GM23248 (cell line): ENCODE measurements at regions not wholly inside any gene's neighbourhood (a gene's known extent, or its start where the extent isn't known, plus 50 kb on each side); places are given as distances from the start of the nearest gene placed in this dataset.
A peak's percentile ranks its signal among the peaks of the same experiment; 100 is the strongest.
"Not testable (repeated sequence)": the region's sequence is repeated elsewhere in the genome, so short reads cannot be mapped to it uniquely, and the experiment has no call there.

Source experiments
- DNase-seq: peaks from one replicate; pipeline ENCODE4 v3.0.0-alpha.2; 2015
- H2AFZ ChIP-seq: fragments of 200-600 bp; sonication (generic); 2 replicates; pipeline ENCODE4 v1.6.1; 2016; ENCODE audit warnings: antibody characterized with exemption
- H3F3A ChIP-seq: fragments of 200-600 bp; sonication (generic); 2 replicates; pipeline ENCODE4 v1.6.1; 2016; ENCODE audit warnings: mild to moderate bottlenecking, antibody characterized with exemption, mixed run types; ENCODE audit not compliant: insufficient read depth
- H3K27ac ChIP-seq: fragments of 200-600 bp; sonication (generic); 2 replicates; pipeline ENCODE4 v1.5.1; 2016; ENCODE audit warnings: mild to moderate bottlenecking
- H3K27me3 ChIP-seq: fragments of 200-600 bp; sonication (generic); replicated peaks from 2 replicates; pipeline ENCODE4 v1.6.1; 2016; ENCODE audit warnings: mild to moderate bottlenecking; ENCODE audit not compliant: insufficient read depth
- H3K36me3 ChIP-seq: fragments of 200-600 bp; sonication (generic); 2 replicates; pipeline ENCODE4 v1.6.1; 2016; ENCODE audit warnings: low read depth, mild to moderate bottlenecking
- H3K4me1 ChIP-seq: fragments of 200-600 bp; sonication (generic); 2 replicates; pipeline ENCODE4 v1.6.1; 2016; ENCODE audit warnings: mild to moderate bottlenecking; ENCODE audit not compliant: insufficient read depth
- H3K4me2 ChIP-seq: fragments of 200-600 bp; sonication (generic); one replicate; pipeline ENCODE4 v1.6.1; 2016; ENCODE audit warnings: mild to moderate bottlenecking; ENCODE audit not compliant: unreplicated experiment
- H3K4me3 ChIP-seq: fragments of 200-600 bp; sonication (generic); 2 replicates; pipeline ENCODE4 v1.5.1; 2016; ENCODE audit warnings: mild to moderate bottlenecking
- H3K79me2 ChIP-seq: fragments of 200-600 bp; sonication (generic); 2 replicates; pipeline ENCODE4 v1.6.1; 2016; ENCODE audit warnings: mild to moderate bottlenecking; ENCODE audit not compliant: insufficient read depth
- H3K9ac ChIP-seq: fragments of 200-600 bp; sonication (generic); 2 replicates; pipeline ENCODE4 v1.6.1; 2016; ENCODE audit warnings: mild to moderate bottlenecking
- H3K9me2 ChIP-seq: fragments of 200-600 bp; sonication (generic); 2 replicates; pipeline ENCODE4 v1.6.1; 2016; ENCODE audit warnings: mixed run types, mild to moderate bottlenecking, moderate library complexity; ENCODE audit not compliant: insufficient read depth
- H3K9me3 ChIP-seq: fragments of 200-600 bp; sonication (generic); one replicate; pipeline ENCODE4 v1.6.1; 2017; ENCODE audit warnings: low read depth
- H4K20me1 ChIP-seq: fragments of 200-600 bp; sonication (generic); 2 replicates; pipeline ENCODE4 v1.6.0; 2016; ENCODE audit not compliant: insufficient read depth
- EZH2 ChIP-seq: fragments of 200-600 bp; sonication (generic); IDR thresholded peaks from 2 replicates; pipeline ENCODE4 v1.6.1; 2018; ENCODE audit warnings: antibody characterized with exemption, mild to moderate bottlenecking; ENCODE audit not compliant: insufficient read depth, poor library complexity, severe bottlenecking
- EZH2phosphoT487 ChIP-seq: fragments of 200-600 bp; sonication (generic); IDR thresholded peaks from 2 replicates; pipeline ENCODE4 v1.6.1; 2018; ENCODE audit warnings: antibody characterized with exemption, moderate library complexity, mild to moderate bottlenecking, low read depth; ENCODE audit not compliant: insufficient read depth
- WGBS, 2 experiments: methylation state at CpG; one replicate each; pipeline ENCODE4 v1.1.6; 2015 to 2017; ENCODE audit warnings: low lambda C conversion rate in 2 of 2, low coverage in 1 of 2; ENCODE audit errors: missing lambda C conversion rate in 2 of 2; 5-methylcytosine and 5-hydroxymethylcytosine counted together
- in situ Hi-C: fragments of 300-500 bp; cut with MboI; formaldehyde crosslinking; loops from 2 replicates; pipeline ENCODE4 v1.15.0; 2020

GRCh38 chr10:86586516-86586915 lies 64.9 kb upstream of the WAPL start:
- no peaks in the 10 kb centered on the region for H3K36me3 ChIP-seq
- no peaks in the 10 kb centered on the region for H3K9me3 ChIP-seq
- no peak for TF ChIP-seq EZH2phosphoT487
- no peak for TF ChIP-seq EZH2
- no peaks in the 10 kb centered on the region for H3K27me3 ChIP-seq
- in situ Hi-C loops = loop anchor here (10.0 kb wide), 1 partner anchor 192 kb away; no protein-coding TSS in a partner anchor
- H3K9ac ChIP-seq = no peak overlapping the region
- no peak overlapping the region for H3K4me2 ChIP-seq
- no peaks in the 10 kb centered on the region for H3K79me2 ChIP-seq
- no peaks in the 10 kb centered on the region for H3K9me2 ChIP-seq
- H3K4me3 ChIP-seq = no peak overlapping the region
- H3K27ac ChIP-seq = no peak overlapping the region
- no peaks in the 10 kb centered on the region for H3K4me1 ChIP-seq
- H3F3A ChIP-seq = no peaks in the 10 kb centered on the region
- H4K20me1 ChIP-seq = no peaks in the 10 kb centered on the region
- WGBS, 2 experiments = 65 to 70% methylated on average over 4 of the region's 4 CpGs
- no peak overlapping the region for H2AFZ ChIP-seq
- no peak for DNase-seq

GRCh38 chr10:86588781-86589180 lies 65.6 kb upstream of the OPN4 start:
- H3K27ac ChIP-seq, H4K20me1 ChIP-seq, H3K79me2 ChIP-seq, H3F3A ChIP-seq, H3K4me3 ChIP-seq, DNase-seq, H3K27me3 ChIP-seq, H3K36me3 ChIP-seq, H3K4me2 ChIP-seq, H3K4me1 ChIP-seq, H2AFZ ChIP-seq, H3K9me3 ChIP-seq, H3K9me2 ChIP-seq, H3K9ac ChIP-seq: not testable (repeated sequence)
- WGBS, 2 experiments = 75 to 86% methylated on average over 14 of the region's 14 CpGs
- in situ Hi-C loops = loop anchor here (10.0 kb wide), 1 partner anchor 194 kb away; no protein-coding TSS in a partner anchor

- Histone ChIP-seq H3K4me1 (no peaks in the 10 kb centered on the region), H2AFZ (no peak overlapping the region), H3K9me3 (no peaks in the 10 kb centered on the region), H3K9me2 (no peaks in the 10 kb centered on the region), H3K79me2 (no peaks in the 10 kb centered on the region), H3F3A (no peaks in the 10 kb centered on the region), H3K4me3 (no peak overlapping the region), H4K20me1 (no peaks in the 10 kb centered on the region), H3K36me3 (no peaks in the 10 kb centered on the region), H3K27me3 (no peaks in the 10 kb centered on the region), H3K4me2 (no peak overlapping the region), H3K9ac (no peak overlapping the region), H3K27ac (no peak overlapping the region)
- in situ Hi-C loops = no loop called here
- DNase-seq = no peak
- TF ChIP-seq EZH2 (no peak), EZH2phosphoT487 (no peak)
- WGBS, 2 experiments = 55 to 58% methylated on average over 6 of the region's 6 CpGs
Observed at GRCh38 chr10:86591436-86591835, 62.9 kb upstream of the OPN4 start.

GRCh38 chr10:86592413-86592812 lies 61.9 kb upstream of the OPN4 start:
- H3K9me2 ChIP-seq = no peaks in the 10 kb centered on the region
- H3K4me2 ChIP-seq = no peak overlapping the region
- no peaks in the 10 kb centered on the region for H3K27me3 ChIP-seq
- no peaks in the 10 kb centered on the region for H3K36me3 ChIP-seq
- H4K20me1 ChIP-seq = no peaks in the 10 kb centered on the region
- H3K9me3 ChIP-seq = no peaks in the 10 kb centered on the region
- no peaks in the 10 kb centered on the region for H3F3A ChIP-seq
- no peak overlapping the region for H2AFZ ChIP-seq
- no peak for DNase-seq
- 75 to 78% methylated on average over 4 of the region's 4 CpGs for WGBS, 2 experiments
- TF ChIP-seq EZH2 = no peak
- TF ChIP-seq EZH2phosphoT487 = no peak
- H3K27ac ChIP-seq = no peak overlapping the region
- no peak overlapping the region for H3K4me3 ChIP-seq
- H3K9ac ChIP-seq = no peak overlapping the region
- H3K79me2 ChIP-seq = no peaks in the 10 kb centered on the region
- in situ Hi-C loops = no loop called here
- no peaks in the 10 kb centered on the region for H3K4me1 ChIP-seq

- no peaks in the 10 kb centered on the region for H3K27me3 ChIP-seq
- H3K9me2 ChIP-seq = no peaks in the 10 kb centered on the region
- no peaks in the 10 kb centered on the region for H3K36me3 ChIP-seq
- no peaks in the 10 kb centered on the region for H3F3A ChIP-seq
- in situ Hi-C loops = no loop called here
- H3K79me2 ChIP-seq = no peaks in the 10 kb centered on the region
- H3K27ac ChIP-seq = no peak overlapping the region
- DNase-seq = peak; percentile 44
- no peaks in the 10 kb centered on the region for H4K20me1 ChIP-seq
- H3K9ac ChIP-seq = no peak overlapping the region
- TF ChIP-seq EZH2 (no peak), EZH2phosphoT487 (no peak)
- H3K4me1 ChIP-seq = no peaks in the 10 kb centered on the region
- no peak overlapping the region for H3K4me2 ChIP-seq
- no peaks in the 10 kb centered on the region for H3K9me3 ChIP-seq
- 66 to 68% methylated on average over 5 of the region's 5 CpGs for WGBS, 2 experiments
- no peak overlapping the region for H3K4me3 ChIP-seq
- no peak overlapping the region for H2AFZ ChIP-seq
Observed at GRCh38 chr10:86594535-86594934, 59.8 kb upstream of the OPN4 start.
